OCI-LY7 (cell line): ENCODE measurements at regions not wholly inside any gene's neighbourhood (a gene's known extent, or its start where the extent isn't known, plus 50 kb on each side); places are given as distances from the start of the nearest gene placed in this dataset.

Experiments
- EZH2phosphoT487 ChIP-seq: fragments of 200-600 bp; sonication (generic); IDR thresholded peaks from 2 replicates; pipeline ENCODE4 v1.6.1; 2018; ENCODE audit warnings: low read depth, borderline replicate concordance, mild to moderate bottlenecking, mixed run types, antibody characterized with exemption, low read length, moderate library complexity, mixed read lengths
- TF ChIP-seq, protein P1 (sequence below): fragments of 200-600 bp; sonication (generic); conservative IDR thresholded peaks from 2 replicates; pipeline ENCODE4 v1.5.1; 2014; ENCODE audit warnings: mild to moderate bottlenecking, antibody characterized with exemption, low read length, moderate library complexity, mixed read lengths

DNA sequence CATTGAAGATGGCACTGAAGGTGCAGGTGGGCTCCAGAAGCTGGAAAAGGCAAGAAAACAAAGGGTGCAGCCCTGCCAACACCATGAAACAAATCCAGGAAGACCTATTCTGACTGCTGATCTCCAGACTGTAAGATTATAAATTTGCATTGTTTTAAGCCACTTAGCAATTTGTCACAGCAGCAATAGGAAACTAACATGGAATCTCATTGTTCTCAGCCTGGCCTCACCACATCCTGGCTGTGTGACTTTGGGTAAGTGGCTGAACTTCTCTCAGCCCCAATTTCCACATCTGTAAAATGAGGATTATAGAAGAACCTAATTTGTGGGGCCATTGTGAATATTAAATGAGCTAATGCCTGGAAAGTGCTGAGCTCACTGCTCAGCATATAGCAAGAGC, 160.4 kb upstream of the MAFB start:
- TF ChIP-seq, protein P1, sequence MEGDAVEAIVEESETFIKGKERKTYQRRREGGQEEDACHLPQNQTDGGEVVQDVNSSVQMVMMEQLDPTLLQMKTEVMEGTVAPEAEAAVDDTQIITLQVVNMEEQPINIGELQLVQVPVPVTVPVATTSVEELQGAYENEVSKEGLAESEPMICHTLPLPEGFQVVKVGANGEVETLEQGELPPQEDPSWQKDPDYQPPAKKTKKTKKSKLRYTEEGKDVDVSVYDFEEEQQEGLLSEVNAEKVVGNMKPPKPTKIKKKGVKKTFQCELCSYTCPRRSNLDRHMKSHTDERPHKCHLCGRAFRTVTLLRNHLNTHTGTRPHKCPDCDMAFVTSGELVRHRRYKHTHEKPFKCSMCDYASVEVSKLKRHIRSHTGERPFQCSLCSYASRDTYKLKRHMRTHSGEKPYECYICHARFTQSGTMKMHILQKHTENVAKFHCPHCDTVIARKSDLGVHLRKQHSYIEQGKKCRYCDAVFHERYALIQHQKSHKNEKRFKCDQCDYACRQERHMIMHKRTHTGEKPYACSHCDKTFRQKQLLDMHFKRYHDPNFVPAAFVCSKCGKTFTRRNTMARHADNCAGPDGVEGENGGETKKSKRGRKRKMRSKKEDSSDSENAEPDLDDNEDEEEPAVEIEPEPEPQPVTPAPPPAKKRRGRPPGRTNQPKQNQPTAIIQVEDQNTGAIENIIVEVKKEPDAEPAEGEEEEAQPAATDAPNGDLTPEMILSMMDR: no peak
- TF ChIP-seq EZH2phosphoT487: no peak
